ENCODE measurements at regions not wholly inside any gene's neighbourhood (a gene's known extent, or its start where the extent isn't known, plus 50 kb on each side); places are given as distances from the start of the nearest gene placed in this dataset.

DNA sequence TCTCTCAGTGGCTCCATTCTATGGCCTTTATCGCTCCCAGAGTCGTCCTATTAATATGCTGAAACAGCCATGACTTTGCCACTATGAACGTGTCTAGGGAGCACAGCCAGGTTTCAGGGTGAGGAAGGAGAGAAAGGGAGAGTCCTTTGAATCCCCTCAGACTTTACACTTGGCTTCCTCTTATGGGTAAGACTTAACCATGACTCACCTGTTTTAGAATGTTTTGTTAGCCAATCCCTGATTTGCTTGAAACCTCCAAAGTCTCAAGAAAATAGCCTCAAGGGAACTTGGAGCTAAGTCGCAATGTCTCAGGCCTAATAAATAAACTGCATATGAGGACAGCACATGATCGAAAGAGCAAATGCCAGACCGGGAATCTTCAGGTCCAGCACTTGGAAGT lies 131.2 kb upstream of the RCN1 start:
- TF ChIP-seq, protein P1, sequence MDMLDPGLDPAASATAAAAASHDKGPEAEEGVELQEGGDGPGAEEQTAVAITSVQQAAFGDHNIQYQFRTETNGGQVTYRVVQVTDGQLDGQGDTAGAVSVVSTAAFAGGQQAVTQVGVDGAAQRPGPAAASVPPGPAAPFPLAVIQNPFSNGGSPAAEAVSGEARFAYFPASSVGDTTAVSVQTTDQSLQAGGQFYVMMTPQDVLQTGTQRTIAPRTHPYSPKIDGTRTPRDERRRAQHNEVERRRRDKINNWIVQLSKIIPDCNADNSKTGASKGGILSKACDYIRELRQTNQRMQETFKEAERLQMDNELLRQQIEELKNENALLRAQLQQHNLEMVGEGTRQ (IDR thresholded peaks at IDR 0.05; ENCODE audit: low read length) = no peak
- TF ChIP-seq CBX8 (IDR thresholded peaks at IDR 0.05; ENCODE audit: borderline replicate concordance, low read depth, low read length) = no peak
- TF ChIP-seq, protein P2, sequence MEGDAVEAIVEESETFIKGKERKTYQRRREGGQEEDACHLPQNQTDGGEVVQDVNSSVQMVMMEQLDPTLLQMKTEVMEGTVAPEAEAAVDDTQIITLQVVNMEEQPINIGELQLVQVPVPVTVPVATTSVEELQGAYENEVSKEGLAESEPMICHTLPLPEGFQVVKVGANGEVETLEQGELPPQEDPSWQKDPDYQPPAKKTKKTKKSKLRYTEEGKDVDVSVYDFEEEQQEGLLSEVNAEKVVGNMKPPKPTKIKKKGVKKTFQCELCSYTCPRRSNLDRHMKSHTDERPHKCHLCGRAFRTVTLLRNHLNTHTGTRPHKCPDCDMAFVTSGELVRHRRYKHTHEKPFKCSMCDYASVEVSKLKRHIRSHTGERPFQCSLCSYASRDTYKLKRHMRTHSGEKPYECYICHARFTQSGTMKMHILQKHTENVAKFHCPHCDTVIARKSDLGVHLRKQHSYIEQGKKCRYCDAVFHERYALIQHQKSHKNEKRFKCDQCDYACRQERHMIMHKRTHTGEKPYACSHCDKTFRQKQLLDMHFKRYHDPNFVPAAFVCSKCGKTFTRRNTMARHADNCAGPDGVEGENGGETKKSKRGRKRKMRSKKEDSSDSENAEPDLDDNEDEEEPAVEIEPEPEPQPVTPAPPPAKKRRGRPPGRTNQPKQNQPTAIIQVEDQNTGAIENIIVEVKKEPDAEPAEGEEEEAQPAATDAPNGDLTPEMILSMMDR (IDR thresholded peaks at IDR 0.05; ENCODE audit: control extremely low read depth in 1 of 3, insufficient read depth in 1 of 3, low read depth in 1 of 3, low read length in 3 of 3) = no peak
- TF ChIP-seq NRF1 (IDR thresholded peaks at IDR 0.05; ENCODE audit: low read depth, low read length) = no peak
- TF ChIP-seq, protein P3, sequence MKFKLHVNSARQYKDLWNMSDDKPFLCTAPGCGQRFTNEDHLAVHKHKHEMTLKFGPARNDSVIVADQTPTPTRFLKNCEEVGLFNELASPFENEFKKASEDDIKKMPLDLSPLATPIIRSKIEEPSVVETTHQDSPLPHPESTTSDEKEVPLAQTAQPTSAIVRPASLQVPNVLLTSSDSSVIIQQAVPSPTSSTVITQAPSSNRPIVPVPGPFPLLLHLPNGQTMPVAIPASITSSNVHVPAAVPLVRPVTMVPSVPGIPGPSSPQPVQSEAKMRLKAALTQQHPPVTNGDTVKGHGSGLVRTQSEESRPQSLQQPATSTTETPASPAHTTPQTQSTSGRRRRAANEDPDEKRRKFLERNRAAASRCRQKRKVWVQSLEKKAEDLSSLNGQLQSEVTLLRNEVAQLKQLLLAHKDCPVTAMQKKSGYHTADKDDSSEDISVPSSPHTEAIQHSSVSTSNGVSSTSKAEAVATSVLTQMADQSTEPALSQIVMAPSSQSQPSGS (IDR thresholded peaks at IDR 0.05; ENCODE audit: low read length) = no peak
- TF ChIP-seq, protein P4, sequence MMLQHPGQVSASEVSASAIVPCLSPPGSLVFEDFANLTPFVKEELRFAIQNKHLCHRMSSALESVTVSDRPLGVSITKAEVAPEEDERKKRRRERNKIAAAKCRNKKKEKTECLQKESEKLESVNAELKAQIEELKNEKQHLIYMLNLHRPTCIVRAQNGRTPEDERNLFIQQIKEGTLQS (IDR thresholded peaks at IDR 0.05; ENCODE audit: insufficient read depth, low read depth, low read length) = no peak
- TF ChIP-seq RXRA (IDR thresholded peaks at IDR 0.05; ENCODE audit: insufficient read depth, low read depth, low read length) = no peak
- TF ChIP-seq MAFK (IDR thresholded peaks at IDR 0.05; ENCODE audit: low read depth, low read length) = no peak
- no peak for TF ChIP-seq CBX5 (IDR thresholded peaks at IDR 0.05; ENCODE audit: low read depth, low read length)
- TF ChIP-seq POLR2A (IDR thresholded peaks at IDR 0.05; ENCODE audit: control extremely low read depth in 1 of 2, low read depth in 2 of 2, low read length in 2 of 2) = no peak
- no peak for TF ChIP-seq EP300 (IDR thresholded peaks at IDR 0.05; ENCODE audit: borderline replicate concordance in 1 of 2, low read depth in 2 of 2, low read length in 2 of 2)

Measured in H1 (cell line).